Stomach (tissue), 8 donors: ENCODE measurements at regions not wholly inside any gene's neighbourhood (a gene's known extent, or its start where the extent isn't known, plus 50 kb on each side); places are given as distances from the start of the nearest gene placed in this dataset.

Source experiments
- DNase-seq, 2 donors: peaks; one replicate each; pipeline versions ENCODE4 v3.0.0 to v3.0.0-alpha.2; 2013 to 2019
- H3K27ac ChIP-seq, 5 donors: fragments of 200-600 bp in 4 of 5; sonication (generic) in 4 of 5; one replicate each; pipeline ENCODE4 v1.5.1; 2013 to 2019; ENCODE audit warnings: mild to moderate bottlenecking in 1 of 5, moderate library complexity in 1 of 5
- H3K27me3 ChIP-seq, 3 donors: fragments of 200-600 bp; sonication (generic); one replicate each; pipeline ENCODE4 v1.5.1; 2017 to 2019; ENCODE audit warnings: mixed run types in 1 of 3
- H3K36me3 ChIP-seq, 4 donors: fragments of 200-600 bp; sonication (generic); 1 replicate in 3 of 4; 2 replicates in 1 of 4; pipeline ENCODE4 v1.5.1; 2016 to 2019
- H3K4me1 ChIP-seq, 4 donors: fragments of 200-600 bp; sonication (generic); one replicate each; pipeline ENCODE4 v1.5.1; 2016 to 2019
- H3K4me3 ChIP-seq, 4 donors: fragments of 200-600 bp; sonication (generic) in 3 of 4; one replicate each; pipeline ENCODE4 v1.5.1; 2016 to 2019; ENCODE audit warnings: mild to moderate bottlenecking in 1 of 4
- H3K9me3 ChIP-seq, 4 donors: fragments of 200-600 bp; sonication (generic); one replicate each; pipeline ENCODE4 v1.5.1; 2016 to 2019
- CTCF ChIP-seq, 7 experiments: fragments of 450-650 bp in 4 of 7; fragments of 200-600 bp in 3 of 7; sonication (generic) in 3 of 7; IDR thresholded peaks; one replicate each; pipeline ENCODE4 v1.5.1; 2016 to 2019; ENCODE audit warnings: antibody characterized with exemption in 7 of 7, control low read depth in 2 of 7, mild to moderate bottlenecking in 1 of 7
- EP300 ChIP-seq: sonication (generic); formaldehyde crosslinking; IDR thresholded peaks from one replicate; pipeline ENCODE4 v1.6.1; 2017; ENCODE audit warnings: antibody characterized with exemption
- POLR2A ChIP-seq, 4 donors: fragments of 450-650 bp; IDR thresholded peaks; one replicate each; pipeline ENCODE4 v1.6.1; 2016; ENCODE audit warnings: antibody characterized with exemption in 4 of 4, control low read depth in 2 of 4, mild to moderate bottlenecking in 1 of 4, moderate library complexity in 1 of 4
- POLR2AphosphoS5 ChIP-seq, 3 donors: sonication (generic); formaldehyde crosslinking; IDR thresholded peaks; one replicate each; pipeline ENCODE4 v1.6.1; 2016; ENCODE audit warnings: antibody characterized with exemption in 3 of 3
- WGBS, 5 donors: extraction: QIAGEN DNeasy Blood & Tissue Kit in 3 of 5; methylation state at CpG; one replicate each; pipeline versions ENCODE4 v1.1.5 to v1.1.7; 2013 to 2018; 5-methylcytosine and 5-hydroxymethylcytosine counted together
- intact Hi-C: fragments of 100-400 bp; cut with DNase I; formaldehyde crosslinking; loops from one replicate; pipeline ENCODE4 v1.15.1; 2023; ENCODE audit warnings: low total_unique reads
- donor health status: healthy with polysubstance abuse.
- donor health status: Bipolar disorder and iron deficiency.
- donor health status: healthy.

DNA sequence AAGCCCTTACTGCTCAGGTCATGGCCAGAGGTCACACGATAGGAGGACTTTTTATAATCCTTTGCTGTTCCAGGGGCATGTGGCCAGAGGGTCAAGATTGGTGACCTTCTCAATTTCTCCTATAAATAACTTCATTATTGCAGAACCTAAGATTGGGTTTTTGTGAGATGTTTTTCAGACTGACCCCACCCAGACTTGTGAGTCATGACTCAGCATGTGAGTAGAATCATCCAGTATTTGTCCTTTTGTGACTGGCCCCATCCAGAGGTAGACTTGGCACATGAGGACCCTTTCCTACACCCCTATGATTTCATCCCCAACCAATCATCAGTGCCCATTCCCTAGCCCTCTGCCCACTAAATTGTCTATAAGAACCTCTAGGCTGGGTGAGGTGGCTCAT, 84.5 kb upstream of the ABCC4 start:
- no peaks in the 10 kb centered on the region for H3K36me3 ChIP-seq
- TF ChIP-seq CTCF (IDR thresholded peaks at IDR 0.05) (no peak), EP300 (no peak), POLR2AphosphoS5 (IDR thresholded peaks at IDR 0.05) (no peak), POLR2A (IDR thresholded peaks at IDR 0.05) (no peak)
- no peaks in the 10 kb centered on the region for H3K27me3 ChIP-seq
- 76 to 93% (median 92%) methylated on average over 1 of the region's 1 CpG for WGBS, 5 donors
- H3K4me3 ChIP-seq, result no peak overlapping the region
- H3K4me1 ChIP-seq, result peaks cover 4 to 13% (median 5%) of the 10 kb centered on the region in 4 donors
- intact Hi-C loops, result no loop called here
- H3K9me3 ChIP-seq, result no peaks in the 10 kb centered on the region
- no peak overlapping the region for H3K27ac ChIP-seq
- DNase-seq, result no peak

- H3K4me1 ChIP-seq, result peaks cover 0 to 10% (median 3%) of the 10 kb centered on the region in 4 donors
- no peaks in the 10 kb centered on the region for H3K36me3 ChIP-seq
- H3K27ac ChIP-seq, result no peak overlapping the region
- intact Hi-C loops, result no loop called here
- H3K27me3 ChIP-seq, result no peaks in the 10 kb centered on the region
- TF ChIP-seq CTCF (IDR thresholded peaks at IDR 0.05) (no peak), POLR2AphosphoS5 (IDR thresholded peaks at IDR 0.05) (no peak), POLR2A (IDR thresholded peaks at IDR 0.05) (no peak), EP300 (no peak)
- H3K4me3 ChIP-seq, result no peak overlapping the region
- DNase-seq, result no peak
- 74 to 89% (median 79%) methylated on average over 4 of the region's 4 CpGs for WGBS, 5 donors
- no peaks in the 10 kb centered on the region for H3K9me3 ChIP-seq
Measured at GRCh38 chr13:95386370-95386769, 85.1 kb upstream of the ABCC4 start.

- Histone ChIP-seq H3K4me3 (no peak overlapping the region), H3K27ac (no peak overlapping the region), H3K36me3 (no peaks in the 10 kb centered on the region), H3K27me3 (no peaks in the 10 kb centered on the region), H3K4me1 (peaks cover 0 to 10% (median 3%) of the 10 kb centered on the region in 4 donors), H3K9me3 (no peaks in the 10 kb centered on the region)
- DNase-seq, result peak in 1 of 2 donors; percentile 78
- 35 to 55% (median 45%) methylated on average over 4 of the region's 4 CpGs for WGBS, 5 donors
- intact Hi-C loops, result no loop called here
- TF ChIP-seq EP300 (no peak), POLR2AphosphoS5 (IDR thresholded peaks at IDR 0.05) (no peak), CTCF (IDR thresholded peaks at IDR 0.05) (no peak), POLR2A (IDR thresholded peaks at IDR 0.05) (no peak)
Measured at GRCh38 chr13:95387733-95388207, 86.5 kb upstream of the ABCC4 start.

- DNase-seq, result no peak
- Histone ChIP-seq H3K4me3 (no peak overlapping the region), H3K9me3 (no peaks in the 10 kb centered on the region), H3K27ac (no peak overlapping the region), H3K27me3 (no peaks in the 10 kb centered on the region), H3K36me3 (no peaks in the 10 kb centered on the region), H3K4me1 (peaks cover 0 to 10% (median 3%) of the 10 kb centered on the region in 4 donors)
- WGBS, 5 donors, result 49 to 95% (median 83%) methylated on average over 2 of the region's 2 CpGs
- TF ChIP-seq POLR2AphosphoS5 (IDR thresholded peaks at IDR 0.05) (no peak), EP300 (no peak), POLR2A (IDR thresholded peaks at IDR 0.05) (no peak), CTCF (IDR thresholded peaks at IDR 0.05) (no peak)
- intact Hi-C loops, result no loop called here
Measured at GRCh38 chr13:95388420-95389079, 87.3 kb upstream of the ABCC4 start.
